ENCODE measurements at regions not wholly inside any gene's neighbourhood (a gene's known extent, or its start where the extent isn't known, plus 50 kb on each side); places are given as distances from the start of the nearest gene placed in this dataset.

DNA sequence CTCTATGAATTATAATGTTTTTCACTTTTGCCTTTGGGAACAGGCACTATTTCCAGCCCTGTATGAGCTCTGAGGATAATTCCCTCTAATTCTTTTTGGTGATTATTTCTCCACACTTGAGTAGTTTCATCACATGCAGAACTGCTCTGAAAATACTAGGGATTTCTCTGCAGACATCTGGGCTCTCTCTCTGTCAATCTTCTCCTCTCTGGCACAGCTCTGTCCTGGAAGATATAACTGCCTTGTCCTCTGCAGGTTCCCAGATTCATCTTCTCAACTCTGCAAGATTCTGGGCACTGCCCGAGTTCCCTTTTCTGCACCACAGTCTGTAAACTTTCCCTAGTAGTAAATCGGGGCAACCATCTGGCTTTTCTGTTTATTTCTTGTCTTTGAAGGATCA, 131.3 kb upstream of the FMN2 start:
- TF ChIP-seq CTCF (conservative IDR thresholded peaks at IDR 0.05; ENCODE audit: low read depth, low read length) (no peak), EZH2phosphoT487 (IDR thresholded peaks at IDR 0.05; ENCODE audit: borderline replicate concordance, low read length) (no peak), EZH2 (IDR thresholded peaks at IDR 0.05; ENCODE audit: low read length, unreplicated experiment) (no peak)

Data from PC-3 (cell line).